SK-N-SH (cell line): ENCODE measurements at regions not wholly inside any gene's neighbourhood (a gene's known extent, or its start where the extent isn't known, plus 50 kb on each side); places are given as distances from the start of the nearest gene placed in this dataset.

ENCODE experiments used
- CTCF ChIA-PET: fragments of 300-600, 350-600 bp; formaldehyde crosslinking; extraction: SDS; loops from one replicate; lab custom pipeline; 2021; lab: Yijun Ruan, JAX
- POLR2A ChIA-PET: fragments of 350-600 bp; sonication (Branson Sonifier 250); formaldehyde crosslinking; extraction: SDS; loops from one replicate; lab custom pipeline; 2020; ENCODE audit warnings: antibody characterized with exemption, inconsistent platforms; lab: Yijun Ruan, JAX
- DNase-seq: peaks from one replicate; pipeline ENCODE4 v3.0.0; 2012
- H2AFZ ChIP-seq: fragments of 200-600 bp; sonication (generic); 2 replicates; pipeline ENCODE4 v1.8.1; 2016; ENCODE audit warnings: antibody characterized with exemption, mild to moderate bottlenecking, low read depth
- H3F3A ChIP-seq: fragments of 200-600 bp; sonication (generic); replicated peaks from 2 replicates; pipeline ENCODE3; 2016; ENCODE audit warnings: antibody characterized with exemption, mild to moderate bottlenecking; ENCODE audit not compliant: insufficient read depth
- H3K27ac ChIP-seq, 2 experiments: fragments of 200-500 bp in 1 of 2; fragments of 200-600 bp in 1 of 2; sonication (Bioruptor generic) in 1 of 2; sonication (generic), shearing (Covaris generic) in 1 of 2; 2 replicates each; pipeline versions ENCODE4 v1.5.1 to v1.6.1; 2014 to 2016; ENCODE audit warnings: low read depth in 2 of 2, inconsistent platforms in 1 of 2, low read length in 1 of 2, mild to moderate bottlenecking in 1 of 2, mixed read lengths in 1 of 2
- H3K27me3 ChIP-seq: fragments of 200-600 bp; sonication (generic), shearing (Covaris generic); 2 replicates; pipeline ENCODE4 v1.6.1; 2016; ENCODE audit warnings: mixed run types; ENCODE audit not compliant: insufficient read depth
- H3K36me3 ChIP-seq, 2 experiments: fragments of 200-500 bp in 1 of 2; fragments of 200-600 bp in 1 of 2; sonication (Bioruptor generic) in 1 of 2; sonication (generic) in 1 of 2; replicated peaks in 1 of 2; 2 replicates each; pipeline versions ENCODE3 to v1.5.1; 2014 to 2016; ENCODE audit warnings: low read length in 1 of 2, mild to moderate bottlenecking in 1 of 2; ENCODE audit not compliant: insufficient read depth in 2 of 2, control insufficient read depth in 1 of 2
- H3K4me1 ChIP-seq, 2 experiments: fragments of 200-500 bp in 1 of 2; fragments of 200-600 bp in 1 of 2; sonication (Bioruptor generic) in 1 of 2; sonication (generic), shearing (Covaris generic) in 1 of 2; 2 replicates each; pipeline versions ENCODE4 v1.5.1 to v1.6.1; 2014 to 2016; ENCODE audit warnings: low read depth in 1 of 2, low read length in 1 of 2, mixed run types in 1 of 2; ENCODE audit not compliant: insufficient read depth in 2 of 2, control insufficient read depth in 1 of 2
- H3K4me2 ChIP-seq: fragments of 200-600 bp; sonication (generic), shearing (Covaris generic); 2 replicates; pipeline ENCODE4 v1.6.1; 2017; ENCODE audit warnings: mixed run types
- H3K4me3 ChIP-seq, 2 experiments: fragments of 200-500 bp in 1 of 2; fragments of 200-600 bp in 1 of 2; sonication (Bioruptor generic) in 1 of 2; sonication (generic), shearing (Covaris generic) in 1 of 2; 2 replicates each; pipeline versions ENCODE4 v1.5.1 to v1.8.1; 2014 to 2016; ENCODE audit warnings: low read depth in 2 of 2, inconsistent platforms in 1 of 2, low read length in 1 of 2, mild to moderate bottlenecking in 1 of 2, mixed read lengths in 1 of 2, moderate library complexity in 1 of 2
- H3K79me2 ChIP-seq: fragments of 200-600 bp; sonication (generic); 2 replicates; pipeline ENCODE4 v1.8.1; 2017; ENCODE audit warnings: mild to moderate bottlenecking; ENCODE audit not compliant: insufficient read depth
- H3K9ac ChIP-seq: fragments of 200-600 bp; sonication (generic); 2 replicates; pipeline ENCODE4 v1.6.1; 2017; ENCODE audit warnings: mixed run types
- H3K9me2 ChIP-seq: fragments of 200-600 bp; sonication (generic); 2 replicates; pipeline ENCODE4 v1.6.1; 2017; ENCODE audit warnings: mixed run types
- H3K9me3 ChIP-seq: fragments of 200-600 bp; sonication (generic); 2 replicates; pipeline ENCODE4 v1.6.1; 2017; ENCODE audit warnings: mixed run types, mild to moderate bottlenecking, moderate library complexity
- H4K20me1 ChIP-seq: fragments of 200-600 bp; sonication (generic); 2 replicates; pipeline ENCODE4 v1.6.1; 2017; ENCODE audit warnings: mild to moderate bottlenecking, mixed run types; ENCODE audit not compliant: insufficient read depth
- CHD2 ChIP-seq: fragments of 150-350 bp; IDR thresholded peaks from 2 replicates; pipeline ENCODE4 v1.6.1; 2018; ENCODE audit warnings: low read length; ENCODE audit not compliant: partially characterized antibody
- EZH2phosphoT487 ChIP-seq: fragments of 200-600 bp; sonication (generic); IDR thresholded peaks from 2 replicates; pipeline ENCODE4 v1.6.1; 2017; ENCODE audit warnings: low read depth, mixed run types, mild to moderate bottlenecking, antibody characterized with exemption, moderate library complexity, borderline replicate concordance
- FOXJ3 ChIP-seq: sonication (generic); formaldehyde crosslinking; IDR thresholded peaks from 2 replicates; pipeline ENCODE4 v1.5.1; 2020; ENCODE audit warnings: mild to moderate bottlenecking, missing genetic modification reagents
- FOXM1 ChIP-seq: IDR thresholded peaks from 2 replicates; pipeline ENCODE4 v1.4.0; 2012; ENCODE audit warnings: low read depth, mild to moderate bottlenecking
- GATA2 ChIP-seq: sonication (generic); formaldehyde crosslinking; IDR thresholded peaks from 2 replicates; pipeline ENCODE4 v1.5.0; 2020; ENCODE audit warnings: mild to moderate bottlenecking, missing genetic modification reagents
- IRF3 ChIP-seq: fragments of 150-350 bp; IDR thresholded peaks from 2 replicates; pipeline ENCODE4 v1.6.1; 2016; ENCODE audit warnings: mild to moderate bottlenecking, low read depth, low read length
- MEF2A ChIP-seq: IDR thresholded peaks from 2 replicates; pipeline ENCODE4 v1.4.0; 2012; ENCODE audit warnings: low read depth, borderline replicate concordance
- MXI1 ChIP-seq: IDR thresholded peaks from 2 replicates; pipeline ENCODE4 v1.6.1; 2012; ENCODE audit warnings: mild to moderate bottlenecking, low read depth, low read length, improper control_type of control experiment
- NRF1 ChIP-seq: IDR thresholded peaks from 2 replicates; pipeline ENCODE4 v1.6.1; 2012; ENCODE audit warnings: low read depth, mild to moderate bottlenecking, low read length
- PBX3 ChIP-seq: IDR thresholded peaks from 2 replicates; pipeline ENCODE4; 2012
- REST ChIP-seq: IDR thresholded peaks from 2 replicates; pipeline ENCODE4 v1.6.1; 2012; ENCODE audit warnings: mild to moderate bottlenecking, low read depth, low read length, moderate library complexity
- RXRA ChIP-seq: IDR thresholded peaks from 2 replicates; pipeline ENCODE4 v1.4.0; 2012; ENCODE audit warnings: low read depth, mild to moderate bottlenecking, borderline replicate concordance
- SIN3A ChIP-seq: IDR thresholded peaks from 2 replicates; pipeline ENCODE4 v1.6.1; 2012; ENCODE audit warnings: low read depth, mild to moderate bottlenecking, low read length, moderate library complexity, borderline replicate concordance
- USF2 ChIP-seq: fragments of 150-350 bp; IDR thresholded peaks from 2 replicates; pipeline ENCODE4 v1.6.1; 2017; ENCODE audit warnings: antibody characterized with exemption, low read length, low read depth, borderline replicate concordance
- YY1 ChIP-seq: IDR thresholded peaks from 2 replicates; pipeline ENCODE4 v1.4.0; 2012; ENCODE audit warnings: low read depth, mild to moderate bottlenecking
- WGBS: methylation state at CpG from one replicate; pipeline ENCODE4 v1.1.6; 2017; ENCODE audit warnings: low lambda C conversion rate; 5-methylcytosine and 5-hydroxymethylcytosine counted together

GRCh38 chr5:89302102-89302891 is 419.3 kb upstream of the MEF2C start (continued):
- TF ChIP-seq REST (no peak), RXRA (no peak), SIN3A (no peak), NRF1 (no peak), MEF2A (no peak)

GRCh38 chr5:89301321-89302025 is 418.5 kb upstream of the MEF2C start:
- POLR2A ChIA-PET = no interaction called here
- no peak overlapping the region for H3K4me3 ChIP-seq
- no peaks in the 10 kb centered on the region for H3K27me3 ChIP-seq
- no peaks in the 10 kb centered on the region for H4K20me1 ChIP-seq
- H3K27ac ChIP-seq = no peak overlapping the region
- no peaks in the 10 kb centered on the region for H3K9me2 ChIP-seq
- 73% methylated on average over 6 of the region's 6 CpGs for WGBS
- no peak overlapping the region for H3K9ac ChIP-seq
- no peaks in the 10 kb centered on the region for H3K4me1 ChIP-seq
- no peaks in the 10 kb centered on the region for H3F3A ChIP-seq
- H3K4me2 ChIP-seq = no peak overlapping the region
- DNase-seq = no peak
- H3K36me3 ChIP-seq = no peaks in the 10 kb centered on the region
- H3K79me2 ChIP-seq = no peaks in the 10 kb centered on the region
- TF ChIP-seq FOXM1 (no peak), YY1 (no peak), USF2 (no peak), CHD2 (no peak), SIN3A (no peak), EZH2phosphoT487 (no peak), FOXJ3 (no peak), GATA2 (CRISPR knock-in tag) (no peak), PBX3 (no peak), IRF3 (no peak), MXI1 (no peak), NRF1 (no peak)
- CTCF ChIA-PET = interaction anchor here (1.0 to 1.7 kb wide), 3 partner anchors 11 to 964 kb away, joined by 3 to 4 read pairs (median 3); no protein-coding TSS in a partner anchor
- H2AFZ ChIP-seq = no peak overlapping the region
- H3K9me3 ChIP-seq = no peaks in the 10 kb centered on the region
